Neuronal stem cell (in vitro differentiated cells): ENCODE measurements at regions not wholly inside any gene's neighbourhood (a gene's known extent, or its start where the extent isn't known, plus 50 kb on each side); places are given as distances from the start of the nearest gene placed in this dataset.

Experiments
- DNase-seq: peaks from one replicate; pipeline ENCODE4 v3.0.0-alpha.2; 2013; ENCODE audit warnings: low spot score
- H2AFZ ChIP-seq: one replicate; pipeline ENCODE4 v1.6.1; 2013; ENCODE audit warnings: mild to moderate bottlenecking, low read length, inconsistent platforms
- H2AK5ac ChIP-seq: 2 replicates; pipeline ENCODE4 v1.6.1; 2013; ENCODE audit warnings: low read depth, mild to moderate bottlenecking, inconsistent platforms, low read length, moderate library complexity, mixed read lengths
- H2BK120ac ChIP-seq: 2 replicates; pipeline ENCODE4 v1.6.1; 2013; ENCODE audit warnings: low read depth, mild to moderate bottlenecking, inconsistent platforms, low read length, moderate library complexity, mixed read lengths
- H2BK12ac ChIP-seq: one replicate; pipeline ENCODE4 v1.6.1; 2013; ENCODE audit warnings: low read length, inconsistent platforms
- H2BK15ac ChIP-seq: 2 replicates; pipeline ENCODE4 v1.6.1; 2013; ENCODE audit warnings: mild to moderate bottlenecking, low read length, inconsistent platforms, mixed read lengths
- H2BK5ac ChIP-seq: one replicate; pipeline ENCODE4 v1.6.1; 2013; ENCODE audit warnings: inconsistent platforms, mild to moderate bottlenecking, low read length, moderate library complexity
- H3K14ac ChIP-seq: one replicate; pipeline ENCODE4 v1.6.1; 2013; ENCODE audit warnings: low read length, inconsistent platforms
- H3K18ac ChIP-seq: 2 replicates; pipeline ENCODE4 v1.6.1; 2013; ENCODE audit warnings: low read length, inconsistent platforms
- H3K23ac ChIP-seq: 2 replicates; pipeline ENCODE4 v1.6.1; 2013; ENCODE audit warnings: low read depth, mild to moderate bottlenecking, mixed read lengths, low read length, inconsistent platforms; ENCODE audit not compliant: poor library complexity
- H3K27ac ChIP-seq: replicated peaks from 3 replicates; pipeline ENCODE4 v1.5.1; 2013; ENCODE audit warnings: low read length, inconsistent platforms
- H3K27me3 ChIP-seq, 3 experiments: 2 replicates each; pipeline ENCODE4 v1.6.1; 2013; ENCODE audit warnings: low read length in 3 of 3, mild to moderate bottlenecking in 2 of 3, inconsistent platforms in 1 of 3, low read depth in 1 of 3, mixed read lengths in 1 of 3, moderate library complexity in 1 of 3; ENCODE audit not compliant: control insufficient read depth in 3 of 3, insufficient read depth in 3 of 3
- H3K36me3 ChIP-seq, 2 donors: replicated peaks in 1 of 2; 2 replicates each; pipeline ENCODE4 v1.6.1; 2013; ENCODE audit warnings: low read length in 2 of 2; ENCODE audit not compliant: control insufficient read depth in 2 of 2, insufficient read depth in 2 of 2
- H3K4ac ChIP-seq: 2 replicates; pipeline ENCODE4 v1.6.1; 2013; ENCODE audit warnings: inconsistent platforms, mild to moderate bottlenecking, low read length, moderate library complexity
- H3K4me1 ChIP-seq, 2 donors: 1 replicate in 1 of 2; 2 replicates in 1 of 2; pipeline ENCODE4 v1.6.1; 2013; ENCODE audit warnings: low read length in 2 of 2, low read depth in 1 of 2; ENCODE audit not compliant: control insufficient read depth in 2 of 2, insufficient read depth in 1 of 2
- H3K4me2 ChIP-seq: one replicate; pipeline ENCODE4 v1.6.1; 2013; ENCODE audit warnings: mild to moderate bottlenecking, low read length, inconsistent platforms; ENCODE audit not compliant: insufficient read depth, poor library complexity, severe bottlenecking
- H3K4me3 ChIP-seq, 2 donors: 2 replicates each; pipeline ENCODE4 v1.5.1; 2013; ENCODE audit warnings: low read length in 2 of 2, mild to moderate bottlenecking in 2 of 2, inconsistent platforms in 1 of 2, moderate library complexity in 1 of 2
- H3K79me1 ChIP-seq: one replicate; pipeline ENCODE4 v1.6.1; 2013; ENCODE audit warnings: low read depth, mild to moderate bottlenecking, inconsistent platforms, low read length, moderate library complexity
- H3K9ac ChIP-seq: one replicate; pipeline ENCODE4 v1.6.1; 2013; ENCODE audit warnings: mild to moderate bottlenecking, low read depth, low read length, inconsistent platforms; ENCODE audit not compliant: poor library complexity
- H3K9me3 ChIP-seq, 2 donors: replicated peaks in 1 of 2; 2 replicates each; pipeline versions ENCODE3 to v1.6.1; 2013; ENCODE audit warnings: low read length in 2 of 2, mild to moderate bottlenecking in 2 of 2, inconsistent platforms in 1 of 2, low read depth in 1 of 2, mixed read lengths in 1 of 2, moderate library complexity in 1 of 2; ENCODE audit not compliant: control insufficient read depth in 2 of 2, insufficient read depth in 1 of 2
- H4K8ac ChIP-seq: one replicate; pipeline ENCODE4 v1.6.1; 2013; ENCODE audit warnings: low read depth, mild to moderate bottlenecking, inconsistent platforms, low read length, moderate library complexity
- H4K91ac ChIP-seq: one replicate; pipeline ENCODE4 v1.6.1; 2013; ENCODE audit warnings: low read length, low read depth, mild to moderate bottlenecking, inconsistent platforms; ENCODE audit not compliant: poor library complexity
- WGBS, 2 donors: extraction: QIAGEN DNeasy Blood & Tissue Kit; methylation state at CpG; one replicate each; pipeline ENCODE4 v1.1.7; 2013; ENCODE audit warnings: missing lambda C conversion rate in 2 of 2, mixed read lengths in 1 of 2; ENCODE audit not compliant: insufficient read length in 2 of 2, insufficient replicate concordance in 1 of 2; ENCODE audit errors: extremely low coverage in 2 of 2; 5-methylcytosine and 5-hydroxymethylcytosine counted together

- peaks cover 3 to 5% of the 10 kb centered on the region in 2 donors for H3K9me3 ChIP-seq
- no peaks in the 10 kb centered on the region for H3K79me1 ChIP-seq
- no peak overlapping the region for H3K9ac ChIP-seq
- H3K4ac ChIP-seq: no peak overlapping the region
- no peak overlapping the region for H2BK15ac ChIP-seq
- no peak overlapping the region for H2AK5ac ChIP-seq
- H4K8ac ChIP-seq: no peak overlapping the region
- H3K23ac ChIP-seq: no peak overlapping the region
- H3K27ac ChIP-seq: no peak overlapping the region
- no peak overlapping the region for H3K4me3 ChIP-seq
- H3K4me1 ChIP-seq: no peaks in the 10 kb centered on the region
- H3K27me3 ChIP-seq: no peaks in the 10 kb centered on the region
- no peak overlapping the region for H3K14ac ChIP-seq
- H3K36me3 ChIP-seq: no peaks in the 10 kb centered on the region
- H2BK12ac ChIP-seq: no peak overlapping the region
- H2AFZ ChIP-seq: no peak overlapping the region
- H2BK5ac ChIP-seq: no peak overlapping the region
- H2BK120ac ChIP-seq: no peak overlapping the region
- H3K18ac ChIP-seq: no peak overlapping the region
- no peak for DNase-seq
- H4K91ac ChIP-seq: no peak overlapping the region
- no peak overlapping the region for H3K4me2 ChIP-seq
- no CpG with 5 or more reads among the region's 2 CpGs for WGBS, 2 donors
These were observed 374.1 kb downstream of the LRATD1 start for GRCh38 chr2:15006667-15007066.

DNA sequence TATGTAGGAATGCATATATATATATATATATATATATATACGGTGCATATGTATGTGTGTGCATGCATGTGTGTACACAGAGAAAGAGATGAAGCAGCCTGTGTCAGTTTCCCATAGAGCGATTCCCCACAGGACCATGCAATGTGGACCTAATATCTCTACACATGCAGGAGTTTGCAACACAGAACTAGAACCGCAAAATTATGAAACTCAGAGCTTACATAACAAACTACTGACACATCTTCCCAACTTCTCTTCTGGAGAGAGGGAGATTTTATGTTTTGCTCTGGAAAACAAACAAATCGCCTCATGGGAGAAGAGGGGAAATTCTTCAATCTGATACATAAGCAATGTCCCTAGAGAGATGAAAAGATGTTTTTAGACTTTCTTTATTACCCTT lies 377.2 kb downstream of the LRATD1 start:
- WGBS, 2 donors: no CpG with 5 or more reads among the region's 4 CpGs

GRCh38 chr2:15010346-15010745 lies 377.8 kb downstream of the LRATD1 start:
- no peak overlapping the region for H4K91ac ChIP-seq
- H2BK15ac ChIP-seq: no peak overlapping the region
- no peak overlapping the region for H3K9ac ChIP-seq
- H4K8ac ChIP-seq: no peak overlapping the region
- no peak overlapping the region for H3K27ac ChIP-seq
- H2BK5ac ChIP-seq: no peak overlapping the region
- H2BK120ac ChIP-seq: no peak overlapping the region
- H2BK12ac ChIP-seq: no peak overlapping the region
- no peak overlapping the region for H3K4me3 ChIP-seq
- no CpG with 5 or more reads among the region's 1 CpG for WGBS, 2 donors
- no peaks in the 10 kb centered on the region for H3K4me1 ChIP-seq
- no peak overlapping the region for H3K4ac ChIP-seq
- H3K4me2 ChIP-seq: no peak overlapping the region
- H3K14ac ChIP-seq: no peak overlapping the region
- DNase-seq: no peak
- H2AFZ ChIP-seq: no peak overlapping the region
- no peak overlapping the region for H3K23ac ChIP-seq
- no peaks in the 10 kb centered on the region for H3K36me3 ChIP-seq
- no peak overlapping the region for H2AK5ac ChIP-seq
- no peak overlapping the region for H3K18ac ChIP-seq
- no peaks in the 10 kb centered on the region for H3K79me1 ChIP-seq
- H3K9me3 ChIP-seq: peaks cover 6 to 10% of the 10 kb centered on the region in 2 donors
- no peaks in the 10 kb centered on the region for H3K27me3 ChIP-seq

More for the DNA sequence above, 377.2 kb downstream of the LRATD1 start:
- Histone ChIP-seq H4K8ac (no peak overlapping the region), H3K18ac (no peak overlapping the region), H3K79me1 (no peaks in the 10 kb centered on the region), H3K27ac (no peak overlapping the region), H3K9me3 (peaks cover 6 to 10% of the 10 kb centered on the region in 2 donors), H3K4me2 (no peak overlapping the region), H2BK120ac (no peak overlapping the region), H3K23ac (no peak overlapping the region), H2BK12ac (no peak overlapping the region), H3K4me1 (no peaks in the 10 kb centered on the region), H2AFZ (no peak overlapping the region), H2BK5ac (no peak overlapping the region), H2BK15ac (no peak overlapping the region), H2AK5ac (no peak overlapping the region), H3K14ac (no peak overlapping the region), H3K4me3 (no peak overlapping the region), H3K27me3 (no peaks in the 10 kb centered on the region), H4K91ac (no peak overlapping the region), H3K9ac (no peak overlapping the region), H3K36me3 (no peaks in the 10 kb centered on the region), H3K4ac (no peak overlapping the region)
- DNase-seq: no peak

DNA sequence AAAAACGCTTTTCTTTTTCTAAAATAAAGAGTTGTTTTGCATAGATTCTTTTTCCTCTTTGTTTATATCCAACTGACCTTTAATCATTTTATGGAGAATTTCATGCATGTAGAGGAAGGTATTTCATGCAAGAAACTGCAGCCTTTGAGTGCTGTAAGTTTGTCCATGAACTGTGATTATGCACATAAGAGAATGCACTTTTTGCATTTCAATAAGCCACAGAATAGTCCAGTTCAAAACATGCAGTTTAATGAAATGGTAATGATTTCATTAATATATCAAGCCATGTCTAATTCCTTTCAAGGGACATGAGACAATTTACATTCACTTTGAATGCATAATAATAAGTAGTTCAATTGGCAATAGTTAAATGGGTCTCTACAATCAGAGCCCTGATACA lies 386.3 kb downstream of the LRATD1 start:
- Histone ChIP-seq H3K9me3 (no peaks in the 10 kb centered on the region), H2BK12ac (no peak overlapping the region), H3K27ac (no peak overlapping the region), H4K91ac (no peak overlapping the region), H3K4me1 (peaks cover 0 to 2% of the 10 kb centered on the region in 2 donors), H3K79me1 (no peaks in the 10 kb centered on the region), H3K4me3 (no peak overlapping the region), H2AK5ac (no peak overlapping the region), H3K4me2 (no peak overlapping the region), H3K36me3 (no peaks in the 10 kb centered on the region), H2BK120ac (no peak overlapping the region), H3K27me3 (no peaks in the 10 kb centered on the region), H3K4ac (no peak overlapping the region), H2BK15ac (no peak overlapping the region), H3K23ac (no peak overlapping the region), H3K14ac (no peak overlapping the region), H3K18ac (no peak overlapping the region), H2AFZ (no peak overlapping the region), H2BK5ac (no peak overlapping the region), H4K8ac (no peak overlapping the region), H3K9ac (no peak overlapping the region)
- no peak for DNase-seq
- WGBS, 2 donors: 100% methylated on average over 1 of the region's 1 CpG; no CpG with 5 or more reads in 1 of the 2 donors
